ENCODE measurements at regions not wholly inside any gene's neighbourhood (a gene's known extent, or its start where the extent isn't known, plus 50 kb on each side); places are given as distances from the start of the nearest gene placed in this dataset.

GRCh38 chr5:4137781-4138180 is 542.1 kb downstream of the IRX1 start:
- no peak for DNase-seq

DNA sequence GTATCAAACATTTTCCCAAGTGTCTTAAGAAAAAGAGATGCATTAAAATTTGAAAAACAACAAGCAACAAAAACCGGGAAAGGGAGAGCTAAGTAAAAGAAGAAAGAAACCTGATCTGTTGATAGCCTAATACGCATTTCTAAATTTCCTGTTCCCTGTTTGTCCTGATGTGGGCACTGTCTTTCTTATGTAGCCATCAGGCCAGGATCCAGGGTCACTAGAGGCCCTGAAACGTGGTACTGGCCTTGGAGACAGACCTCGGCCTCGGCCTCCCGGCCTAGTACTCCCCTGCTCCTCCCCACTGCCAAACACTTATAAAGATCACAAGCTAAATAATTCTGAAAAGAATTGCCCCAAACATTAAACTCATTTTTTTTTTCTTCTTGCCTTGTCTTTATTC is 547.2 kb downstream of the IRX1 start:
- no peak for DNase-seq

DNA sequence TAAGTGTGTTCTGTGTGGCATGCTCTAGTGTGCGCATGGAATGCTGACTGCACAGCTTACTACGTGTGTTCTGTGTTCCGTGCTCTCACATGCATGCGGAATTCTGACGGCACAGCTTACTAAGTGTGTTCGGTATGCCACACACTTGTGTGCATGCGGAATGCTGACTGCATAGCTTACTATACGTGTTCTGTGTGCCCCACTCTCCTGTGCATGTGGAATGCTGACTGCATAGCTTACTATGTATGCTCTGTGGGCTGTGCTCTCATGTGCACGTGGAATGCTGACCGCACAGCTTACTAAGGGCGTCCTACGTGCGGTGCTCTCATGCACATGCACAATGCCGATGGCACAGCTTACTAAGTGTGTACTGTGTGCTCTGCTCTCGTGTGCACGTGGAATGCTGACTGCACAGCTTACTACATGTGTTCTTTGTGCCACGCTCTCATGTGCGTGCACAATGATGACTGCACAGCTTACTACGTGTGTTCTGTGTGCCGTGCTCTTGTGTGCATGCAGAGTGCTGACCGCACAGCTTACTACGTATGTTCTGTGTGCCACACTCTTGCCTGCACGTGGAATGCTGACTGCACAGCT is 548.9 kb downstream of the IRX1 start:
- no peak for DNase-seq

DNA sequence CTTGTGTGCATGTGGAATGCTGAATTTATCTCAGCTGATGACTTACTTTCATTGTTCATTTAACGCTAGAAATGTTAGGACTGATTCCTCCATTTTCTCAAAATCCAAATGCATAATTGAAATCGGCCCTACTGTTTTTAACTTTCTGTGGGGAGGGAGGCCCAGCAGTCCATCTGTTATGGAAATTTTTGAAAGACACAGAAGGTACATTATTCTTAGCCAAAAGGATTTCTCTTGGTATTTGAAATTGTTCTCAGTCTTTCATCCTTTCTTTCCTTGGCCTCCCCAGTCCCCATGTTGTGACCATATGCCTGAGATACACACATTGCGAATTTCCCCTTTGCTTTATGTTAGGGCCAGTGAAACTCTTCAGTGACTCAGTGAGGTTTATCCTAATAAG is 549.9 kb downstream of the IRX1 start:
- no peak for DNase-seq

DNA sequence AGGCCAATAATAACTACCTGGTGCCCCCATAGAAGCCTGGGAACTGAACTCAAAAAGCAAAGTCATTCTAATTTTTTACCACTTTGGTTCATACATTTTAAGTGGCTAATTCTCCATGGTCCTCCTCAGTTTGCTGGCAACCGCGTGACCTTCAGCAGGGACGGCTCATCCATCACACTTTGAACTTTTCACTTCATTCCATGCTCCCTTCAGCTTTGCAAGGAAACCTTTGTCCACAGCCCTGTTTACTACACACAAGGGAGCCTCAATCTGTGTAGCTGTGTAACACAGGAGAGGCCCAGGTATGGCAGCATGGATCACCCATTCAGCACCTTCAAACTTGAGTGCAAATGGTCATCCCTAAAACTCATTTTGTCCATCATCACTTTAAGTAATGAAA is 552.4 kb downstream of the IRX1 start:
- DNase-seq, result no peak

- no peak for DNase-seq
Measured at GRCh38 chr5:4150067-4150466, 554.4 kb downstream of the IRX1 start.

- no peak for DNase-seq
Measured at GRCh38 chr5:4156153-4156552, 560.5 kb downstream of the IRX1 start.

DNA sequence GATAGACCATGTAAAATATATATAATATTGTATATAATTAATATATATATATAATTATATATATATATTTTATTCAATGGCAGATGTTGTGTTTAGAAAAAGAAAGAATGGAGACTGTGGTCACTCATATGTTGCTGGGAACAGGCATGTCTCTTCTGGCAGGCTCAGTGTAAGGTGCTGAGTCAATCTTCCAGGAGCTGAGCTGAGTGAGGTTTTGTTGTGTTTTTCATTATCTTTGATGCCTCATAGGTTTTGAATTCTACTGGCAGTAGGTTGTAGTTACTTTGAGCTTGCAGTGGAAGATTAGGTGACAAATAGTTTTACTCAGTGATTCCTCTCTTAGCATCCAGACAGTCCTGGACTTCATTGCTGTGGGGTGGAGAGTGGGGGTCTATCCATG is 561.3 kb downstream of the IRX1 start:
- no peak for DNase-seq

DNA sequence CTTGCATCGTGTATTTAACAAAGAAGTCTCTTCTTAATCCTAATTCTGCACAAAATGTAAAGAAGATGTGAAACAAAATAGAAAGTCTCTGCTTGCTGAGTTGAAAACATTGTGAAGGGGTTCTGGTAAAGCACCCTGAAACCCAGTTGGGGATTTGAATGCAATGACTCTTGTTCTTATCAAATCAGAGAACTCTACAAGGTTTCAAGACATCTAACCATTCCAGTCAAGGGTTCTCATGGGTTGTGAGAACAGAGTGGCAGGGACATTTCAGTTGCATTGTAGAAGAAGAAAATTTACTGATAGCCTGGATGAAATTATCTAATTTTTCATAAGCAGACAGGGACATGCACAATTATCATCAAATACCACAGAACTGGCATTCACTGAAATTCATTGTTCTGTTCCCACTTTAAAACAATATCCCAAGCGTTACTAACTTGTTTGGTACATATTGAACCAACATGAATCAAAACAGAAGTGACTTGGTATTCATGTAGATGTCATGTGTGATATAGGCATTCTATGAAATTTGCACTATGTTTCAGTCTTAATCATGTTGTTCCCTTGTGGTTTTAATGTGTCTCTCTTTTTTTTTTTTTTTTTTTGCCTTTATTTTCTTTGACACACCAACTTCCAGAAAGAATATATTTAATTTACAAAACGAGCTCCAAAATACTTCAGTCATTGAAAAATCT is 563.3 kb downstream of the IRX1 start:
- DNase-seq, result no peak

- no peak for DNase-seq
Measured at GRCh38 chr5:4159681-4160080, 564.0 kb downstream of the IRX1 start.

DNA sequence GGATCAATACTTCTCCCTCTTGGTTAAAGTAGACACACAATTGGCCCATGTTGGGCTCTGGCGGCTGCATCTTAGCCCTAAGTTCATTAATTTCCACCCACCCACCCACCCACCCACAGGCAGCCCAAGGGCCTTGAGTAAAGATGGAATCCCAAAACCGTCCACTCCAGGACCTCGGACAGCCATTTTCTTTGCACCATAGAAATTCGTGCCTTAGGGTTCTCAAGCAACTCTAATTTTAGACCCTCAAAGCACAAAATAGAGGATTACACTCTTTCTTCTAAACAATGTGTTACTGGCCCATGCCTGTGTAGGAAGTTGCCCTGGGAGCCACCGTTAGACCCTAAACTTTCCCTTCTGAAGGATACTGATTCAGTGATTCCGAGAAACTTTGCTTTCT is 568.5 kb downstream of the IRX1 start:
- no peak for DNase-seq

GRCh38 chr5:4180703-4181102 is 585.1 kb downstream of the IRX1 start:
- no peak for DNase-seq

DNA sequence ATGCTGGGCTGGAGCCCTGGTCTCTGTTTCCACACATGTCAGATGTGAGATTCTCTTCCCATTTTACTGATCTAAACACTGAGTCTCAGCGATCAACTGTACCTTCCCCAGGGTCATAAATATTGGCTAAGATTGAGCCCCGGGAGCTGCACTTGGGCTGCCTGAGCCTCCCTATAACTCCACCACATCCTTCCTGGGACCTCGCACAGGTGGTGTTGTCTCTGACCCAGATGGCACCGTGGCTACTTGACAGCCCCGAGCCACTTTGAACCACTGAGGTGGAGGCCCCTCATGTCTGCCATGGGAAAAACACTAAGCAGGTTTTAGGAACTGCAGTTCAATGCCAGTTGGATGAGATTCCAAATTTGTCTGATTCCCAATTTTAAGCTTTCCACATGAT is 586.5 kb downstream of the IRX1 start:
- DNase-seq, result no peak

DNA sequence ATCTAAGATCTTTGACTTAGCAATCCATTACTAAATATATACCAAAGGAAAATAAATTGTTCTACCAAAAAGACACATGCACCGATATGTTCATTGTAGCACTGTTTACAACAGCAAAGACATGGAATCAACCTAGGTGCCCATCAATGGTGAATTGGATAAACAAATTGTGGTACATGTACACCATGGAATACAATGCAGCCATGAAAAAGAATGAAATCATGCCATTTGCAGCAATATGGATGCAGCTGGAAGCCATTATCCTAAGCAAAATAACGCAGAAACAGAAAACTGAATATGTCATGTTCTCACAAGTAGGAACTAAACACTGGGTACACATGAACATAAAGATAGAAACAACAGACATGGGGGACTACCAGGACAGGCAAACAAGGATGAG is 589.5 kb downstream of the IRX1 start:
- no peak for DNase-seq

GRCh38 chr5:4188704-4189103 is 593.1 kb downstream of the IRX1 start:
- DNase-seq, result no peak

DNA sequence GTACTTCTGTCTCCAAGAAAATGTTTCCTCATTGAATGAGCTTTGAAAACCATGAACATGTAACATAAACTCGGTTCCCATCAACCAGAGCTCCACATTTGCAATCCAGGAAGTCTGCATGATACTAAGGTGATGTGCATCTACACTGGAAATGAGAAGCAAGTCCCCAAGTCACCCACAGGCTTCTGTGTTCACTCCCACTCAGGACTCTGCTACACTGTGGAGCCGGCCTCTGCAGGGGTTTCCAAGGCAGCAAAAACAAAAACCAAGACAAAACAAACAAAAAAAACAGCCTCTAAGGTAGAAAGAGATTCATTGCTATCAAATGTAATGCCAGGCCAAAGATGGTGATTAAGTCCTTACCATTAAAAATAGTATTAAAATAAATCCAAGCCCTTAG is 593.7 kb downstream of the IRX1 start:
- no peak for DNase-seq

DNA sequence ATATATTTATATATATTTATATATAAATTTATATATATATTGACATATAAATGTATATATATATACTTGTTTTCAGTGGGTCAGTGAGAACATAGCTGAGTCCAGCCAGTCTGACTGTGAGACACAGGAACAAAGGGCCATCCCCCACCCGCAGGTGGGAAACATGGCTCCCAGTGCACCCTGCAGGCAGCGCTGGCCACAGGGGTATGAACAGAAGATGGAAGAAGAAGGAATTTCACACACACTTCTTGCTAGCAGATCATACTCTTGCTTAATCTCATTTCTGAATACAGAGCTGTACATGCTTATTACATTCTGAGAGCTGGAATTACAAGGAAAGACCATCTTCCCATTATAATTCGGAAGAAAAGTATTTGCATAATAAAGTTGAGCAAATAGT is 595.4 kb downstream of the IRX1 start:
- DNase-seq, result no peak

- no peak for DNase-seq
Measured at GRCh38 chr5:4191703-4192102, 596.1 kb downstream of the IRX1 start.

GRCh38 chr5:4192111-4192510 is 596.5 kb downstream of the IRX1 start:
- no peak for DNase-seq

DNA sequence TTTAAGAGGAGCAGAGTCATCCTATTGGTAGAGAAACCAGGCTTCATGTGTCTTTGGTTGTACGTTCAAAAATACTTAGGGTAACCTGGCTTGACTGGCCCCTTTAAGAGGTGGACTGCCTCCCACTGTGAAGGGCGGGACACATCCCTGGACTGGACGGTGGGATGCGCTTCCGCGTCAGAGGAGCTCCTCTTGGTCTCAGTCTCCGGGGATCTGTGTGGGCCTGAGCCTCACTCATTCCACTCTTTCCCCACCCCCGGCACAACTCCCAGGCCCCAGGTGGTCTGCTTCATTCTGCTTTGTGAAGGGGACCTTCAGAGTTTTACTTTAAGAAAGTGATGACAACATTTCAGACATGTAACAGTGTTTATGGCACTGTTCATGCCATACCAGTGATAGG is 601.1 kb downstream of the IRX1 start:
- no peak for DNase-seq

- no peak for DNase-seq
Measured at GRCh38 chr5:4197151-4197550, 601.5 kb downstream of the IRX1 start.

GRCh38 chr5:4198461-4198860 is 602.8 kb downstream of the IRX1 start:
- no peak for DNase-seq

DNA sequence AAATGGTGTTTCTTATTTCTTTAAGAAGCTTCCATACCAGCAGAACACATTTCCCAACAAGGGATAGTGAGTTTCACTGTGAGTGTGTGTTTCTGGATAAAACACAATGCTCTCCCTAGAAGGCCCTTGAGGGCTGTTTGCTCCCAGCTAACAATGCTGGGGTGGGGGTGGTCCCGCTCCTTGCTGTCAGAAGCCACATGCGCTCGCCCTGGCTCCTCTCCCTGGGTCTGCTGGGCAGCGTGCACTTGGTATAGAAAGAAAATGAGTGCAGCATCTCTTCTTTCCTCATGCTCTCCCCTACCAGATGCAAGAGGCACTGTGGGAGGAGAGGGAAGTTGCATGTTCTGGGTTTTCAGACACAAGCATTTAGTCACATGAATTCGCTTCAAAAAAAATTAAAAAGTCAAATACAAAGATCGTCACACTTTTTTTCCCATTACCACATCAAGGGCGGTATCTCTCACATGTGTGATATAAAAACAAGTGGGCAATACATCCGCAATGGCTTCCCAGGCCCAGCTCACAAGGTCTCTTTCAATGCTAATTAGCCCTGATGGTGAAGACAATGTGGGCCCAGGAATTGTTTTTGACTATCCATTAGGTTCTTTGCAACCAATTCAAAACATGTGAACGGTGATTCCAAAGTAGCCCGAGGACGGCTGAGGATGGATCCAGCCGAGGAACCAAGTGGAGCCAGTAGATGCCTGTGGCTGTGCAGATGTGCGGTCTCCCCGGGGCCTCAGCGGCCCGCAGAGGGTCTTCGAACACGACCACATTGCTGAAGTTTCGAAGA is 603.6 kb downstream of the IRX1 start:
- no peak for DNase-seq

DNA sequence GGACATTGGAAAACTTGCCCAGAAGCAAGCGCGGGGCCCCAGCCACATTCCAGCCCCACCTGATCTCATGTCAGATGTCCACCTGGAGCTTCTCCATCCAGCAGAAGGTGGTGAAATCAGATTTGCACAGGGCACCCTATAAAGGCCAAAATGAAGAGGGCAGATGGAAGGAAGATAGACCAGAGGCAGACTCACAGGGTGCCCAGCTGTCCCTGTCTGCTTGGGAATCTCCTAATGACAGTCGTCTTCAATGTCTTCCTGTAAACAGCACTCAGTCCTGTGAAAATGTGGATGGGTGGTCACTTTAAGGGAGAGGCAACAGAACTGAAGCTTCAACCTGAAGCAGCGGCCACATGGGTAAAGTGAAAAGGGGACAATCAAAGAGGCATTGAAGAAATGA is 607.5 kb downstream of the IRX1 start:
- no peak for DNase-seq
